ENCODE measurements at regions not wholly inside any gene's neighbourhood (a gene's known extent, or its start where the extent isn't known, plus 50 kb on each side); places are given as distances from the start of the nearest gene placed in this dataset.

GRCh38 chr4:174575436-174575835, 53.1 kb upstream of the HPGD start:
- no peak for DNase-seq (ENCODE audit: low read depth)
- H3K4me3 ChIP-seq (ENCODE audit: low read depth, low read length): no peak overlapping the region
- no peak for TF ChIP-seq CTCF (IDR thresholded peaks at IDR 0.05; ENCODE audit: insufficient read depth, low read depth, low read length)
